WERI-Rb-1 (cell line): ENCODE measurements at regions not wholly inside any gene's neighbourhood (a gene's known extent, or its start where the extent isn't known, plus 50 kb on each side); places are given as distances from the start of the nearest gene placed in this dataset.

ENCODE experiments used
- DNase-seq: peaks from one replicate; pipeline ENCODE4 v3.0.0-alpha.2; 2020
- H3K27ac ChIP-seq: fragments of 250-450 bp; sonication (Bioruptor Pico); 2 replicates; pipeline ENCODE4 v1.5.1; 2020; ENCODE audit warnings: mild to moderate bottlenecking, moderate library complexity
- H3K27me3 ChIP-seq: fragments of 250-450 bp; sonication (Bioruptor Pico); 2 replicates; pipeline ENCODE4 v1.5.1; 2021; ENCODE audit warnings: mild to moderate bottlenecking, low read depth, moderate library complexity; ENCODE audit not compliant: insufficient read depth, severe bottlenecking
- H3K36me3 ChIP-seq: fragments of 250-450 bp; sonication (Bioruptor Pico); 2 replicates; pipeline ENCODE4 v1.5.1; 2020; ENCODE audit warnings: mild to moderate bottlenecking, moderate library complexity
- H3K4me3 ChIP-seq: 2 replicates; pipeline ENCODE4 v1.5.1; 2011; ENCODE audit warnings: low read depth, mild to moderate bottlenecking, control low read depth, low read length
- H3K9me3 ChIP-seq: fragments of 250-450 bp; sonication (Bioruptor Pico); 2 replicates; pipeline ENCODE4 v1.5.1; 2021; ENCODE audit warnings: mild to moderate bottlenecking, moderate library complexity; ENCODE audit not compliant: severe bottlenecking
- CTCF ChIP-seq: IDR thresholded peaks from 2 replicates; pipeline ENCODE4 v1.5.1; 2011; ENCODE audit warnings: low read depth, mild to moderate bottlenecking, control low read depth, inconsistent platforms, low read length

GRCh38 chr3:127064391-127065137 lies 81.6 kb downstream of the PLXNA1 start:
- TF ChIP-seq CTCF, result no peak
- Histone ChIP-seq H3K9me3 (no peaks in the 10 kb centered on the region), H3K36me3 (no peaks in the 10 kb centered on the region), H3K27me3 (no peaks in the 10 kb centered on the region), H3K27ac (no peak overlapping the region), H3K4me3 (no peak overlapping the region)
- no peak for DNase-seq

- DNase-seq, result no peak
- H3K27me3 ChIP-seq, result no peaks in the 10 kb centered on the region
- H3K27ac ChIP-seq, result no peak overlapping the region
- H3K9me3 ChIP-seq, result no peaks in the 10 kb centered on the region
- no peaks in the 10 kb centered on the region for H3K36me3 ChIP-seq
- no peak for TF ChIP-seq CTCF
- H3K4me3 ChIP-seq, result no peak overlapping the region
Observed at GRCh38 chr3:127065138-127065427, 82.2 kb downstream of the PLXNA1 start.

GRCh38 chr3:127065561-127066290 lies 82.8 kb downstream of the PLXNA1 start:
- no peak overlapping the region for H3K27ac ChIP-seq
- no peaks in the 10 kb centered on the region for H3K36me3 ChIP-seq
- H3K27me3 ChIP-seq, result no peaks in the 10 kb centered on the region
- H3K9me3 ChIP-seq, result no peaks in the 10 kb centered on the region
- TF ChIP-seq CTCF, result no peak
- no peak for DNase-seq
- H3K4me3 ChIP-seq, result no peak overlapping the region

GRCh38 chr3:127066635-127067034 lies 83.7 kb downstream of the PLXNA1 start:
- no peaks in the 10 kb centered on the region for H3K9me3 ChIP-seq
- H3K4me3 ChIP-seq, result no peak overlapping the region
- no peak overlapping the region for H3K27ac ChIP-seq
- H3K36me3 ChIP-seq, result no peaks in the 10 kb centered on the region
- DNase-seq, result no peak
- TF ChIP-seq CTCF, result no peak
- no peaks in the 10 kb centered on the region for H3K27me3 ChIP-seq

- Histone ChIP-seq H3K4me3 (no peak overlapping the region), H3K9me3 (no peaks in the 10 kb centered on the region), H3K27ac (no peak overlapping the region), H3K36me3 (no peaks in the 10 kb centered on the region), H3K27me3 (no peaks in the 10 kb centered on the region)
- DNase-seq, result no peak
- TF ChIP-seq CTCF, result no peak
Observed at GRCh38 chr3:127067116-127067910, 84.4 kb downstream of the PLXNA1 start.
